ENCODE measurements at regions not wholly inside any gene's neighbourhood (a gene's known extent, or its start where the extent isn't known, plus 50 kb on each side); places are given as distances from the start of the nearest gene placed in this dataset.
"Not testable (repeated sequence)": the region's sequence is repeated elsewhere in the genome, so short reads cannot be mapped to it uniquely, and the experiment has no call there.

DNA sequence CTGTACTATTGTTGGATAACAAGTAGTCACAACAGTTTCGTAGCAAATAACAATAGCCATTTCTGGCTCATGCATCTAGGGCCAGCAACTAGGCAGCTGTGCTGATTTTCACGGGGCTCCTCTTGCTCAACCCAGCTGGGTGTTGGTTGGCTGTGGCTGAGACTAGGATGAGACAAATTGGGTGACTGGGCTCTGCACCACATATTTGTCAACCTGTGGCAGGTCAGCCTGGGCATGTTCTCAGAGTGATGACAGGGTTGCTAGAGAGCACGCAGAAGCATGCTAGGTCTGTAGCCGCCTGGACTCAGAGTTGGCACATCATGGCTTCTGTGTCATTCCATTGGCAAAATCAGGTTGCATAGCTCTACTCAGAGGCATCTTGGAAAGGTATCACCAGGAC lies 175.9 kb downstream of the OTOL1 start:
- Histone ChIP-seq H3K4me1 (ENCODE audit: control insufficient read depth, extremely low read depth, insufficient read depth, low read length) (no peaks in the 10 kb centered on the region), H3K79me2 (ENCODE audit: control insufficient read depth, insufficient read depth, low read length) (no peaks in the 10 kb centered on the region), H3K27ac (ENCODE audit: insufficient read depth, low read length) (no peak overlapping the region), H3K36me3 (ENCODE audit: control insufficient read depth, insufficient read depth, low read length) (no peaks in the 10 kb centered on the region), H3K4me3 (replicated peaks in 1 of 4; ENCODE audit: control extremely low read depth in 1 of 4, insufficient read depth in 1 of 4, low read depth in 3 of 4, low read length in 4 of 4) (no peak overlapping the region), H2AFZ (ENCODE audit: low read length) (no peak overlapping the region), H3K9ac (ENCODE audit: insufficient read depth, low read length) (no peak overlapping the region), H3K9me3 (ENCODE audit: control insufficient read depth, insufficient read depth, low read depth, low read length) (no peaks in the 10 kb centered on the region), H3K4me2 (ENCODE audit: extremely low read depth, insufficient read depth, low read length) (no peak overlapping the region), H4K20me1 (ENCODE audit: control insufficient read depth, extremely low read depth, insufficient read depth, low read length) (no peaks in the 10 kb centered on the region), H3K27me3 (ENCODE audit: control insufficient read depth, insufficient read depth, low read length) (no peaks in the 10 kb centered on the region)
- DNase-seq (ENCODE audit: low read depth in 2 of 2): no peak
- no peak for TF ChIP-seq EZH2 (IDR thresholded peaks at IDR 0.05; ENCODE audit: low read length, missing control alignments)
- no peak for TF ChIP-seq CTCF (conservative IDR thresholded peaks at IDR 0.05 in 1 of 2, IDR thresholded peaks at IDR 0.05 in 1 of 2; ENCODE audit: low read depth in 1 of 2, low read length in 2 of 2)

- H3K79me2 ChIP-seq (ENCODE audit: control insufficient read depth, insufficient read depth, low read length): no peaks in the 10 kb centered on the region
- H3K9me3 ChIP-seq (ENCODE audit: control insufficient read depth, insufficient read depth, low read depth, low read length): no peaks in the 10 kb centered on the region
- no peak overlapping the region for H3K4me3 ChIP-seq (replicated peaks in 1 of 4; ENCODE audit: control extremely low read depth in 1 of 4, insufficient read depth in 1 of 4, low read depth in 3 of 4, low read length in 4 of 4)
- no peak overlapping the region for H3K27ac ChIP-seq (ENCODE audit: insufficient read depth, low read length)
- no peak for DNase-seq (ENCODE audit: low read depth in 2 of 2)
- no peaks in the 10 kb centered on the region for H4K20me1 ChIP-seq (ENCODE audit: control insufficient read depth, extremely low read depth, insufficient read depth, low read length)
- no peak overlapping the region for H3K9ac ChIP-seq (ENCODE audit: insufficient read depth, low read length)
- no peaks in the 10 kb centered on the region for H3K4me1 ChIP-seq (ENCODE audit: control insufficient read depth, extremely low read depth, insufficient read depth, low read length)
- H3K36me3 ChIP-seq (ENCODE audit: control insufficient read depth, insufficient read depth, low read length): no peaks in the 10 kb centered on the region
- H3K4me2 ChIP-seq (ENCODE audit: extremely low read depth, insufficient read depth, low read length): no peak overlapping the region
- H3K27me3 ChIP-seq (ENCODE audit: control insufficient read depth, insufficient read depth, low read length): no peaks in the 10 kb centered on the region
- no peak overlapping the region for H2AFZ ChIP-seq (ENCODE audit: low read length)
- TF ChIP-seq CTCF (conservative IDR thresholded peaks at IDR 0.05 in 1 of 2, IDR thresholded peaks at IDR 0.05 in 1 of 2; ENCODE audit: low read depth in 1 of 2, low read length in 2 of 2): no peak
- no peak for TF ChIP-seq EZH2 (IDR thresholded peaks at IDR 0.05; ENCODE audit: low read length, missing control alignments)
Observed at GRCh38 chr3:161673866-161674265, 177.3 kb downstream of the OTOL1 start.

GRCh38 chr3:161674402-161674801 lies 177.8 kb downstream of the OTOL1 start:
- no peak overlapping the region for H3K4me3 ChIP-seq (replicated peaks in 1 of 4; ENCODE audit: control extremely low read depth in 1 of 4, insufficient read depth in 1 of 4, low read depth in 3 of 4, low read length in 4 of 4)

DNA sequence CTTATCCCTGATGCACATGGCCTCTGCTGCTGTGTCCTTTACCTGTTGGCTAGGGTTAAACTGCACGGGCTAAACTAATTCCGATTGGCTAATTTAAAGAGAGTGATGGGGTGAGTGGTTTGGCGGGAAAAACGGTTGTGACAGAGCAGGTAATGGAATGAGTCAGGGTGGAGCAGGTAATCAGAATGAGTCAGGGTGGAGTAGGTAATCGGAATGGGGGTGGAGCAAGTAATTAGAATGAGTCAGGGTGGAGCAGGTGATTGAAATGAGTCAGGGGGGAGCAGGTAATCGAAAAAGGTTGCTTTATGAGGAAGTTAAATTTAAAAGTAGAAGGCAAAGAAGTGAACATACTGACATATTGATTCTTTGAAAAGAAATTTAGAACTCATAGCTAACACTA lies 185.2 kb downstream of the OTOL1 start:
- not testable (repeated sequence) for H3K36me3 ChIP-seq (ENCODE audit: control insufficient read depth, insufficient read depth, low read length); H3K79me2 ChIP-seq (ENCODE audit: control insufficient read depth, insufficient read depth, low read length); H2AFZ ChIP-seq (ENCODE audit: low read length); H3K4me2 ChIP-seq (ENCODE audit: extremely low read depth, insufficient read depth, low read length); H3K4me3 ChIP-seq (replicated peaks in 1 of 4; ENCODE audit: control extremely low read depth in 1 of 4, insufficient read depth in 1 of 4, low read depth in 3 of 4, low read length in 4 of 4); H3K4me1 ChIP-seq (ENCODE audit: control insufficient read depth, extremely low read depth, insufficient read depth, low read length); H3K9me3 ChIP-seq (ENCODE audit: control insufficient read depth, insufficient read depth, low read depth, low read length); H3K27ac ChIP-seq (ENCODE audit: insufficient read depth, low read length); H4K20me1 ChIP-seq (ENCODE audit: control insufficient read depth, extremely low read depth, insufficient read depth, low read length); H3K9ac ChIP-seq (ENCODE audit: insufficient read depth, low read length); DNase-seq (ENCODE audit: low read depth in 2 of 2); H3K27me3 ChIP-seq (ENCODE audit: control insufficient read depth, insufficient read depth, low read length)

More at GRCh38 chr3:161674402-161674801, 177.8 kb downstream of the OTOL1 start:
- Histone ChIP-seq H3K27me3 (ENCODE audit: control insufficient read depth, insufficient read depth, low read length) (no peaks in the 10 kb centered on the region), H3K36me3 (ENCODE audit: control insufficient read depth, insufficient read depth, low read length) (no peaks in the 10 kb centered on the region), H3K27ac (ENCODE audit: insufficient read depth, low read length) (no peak overlapping the region), H3K4me2 (ENCODE audit: extremely low read depth, insufficient read depth, low read length) (no peak overlapping the region), H4K20me1 (ENCODE audit: control insufficient read depth, extremely low read depth, insufficient read depth, low read length) (no peaks in the 10 kb centered on the region), H3K79me2 (ENCODE audit: control insufficient read depth, insufficient read depth, low read length) (no peaks in the 10 kb centered on the region), H3K9me3 (ENCODE audit: control insufficient read depth, insufficient read depth, low read depth, low read length) (no peaks in the 10 kb centered on the region), H3K4me1 (ENCODE audit: control insufficient read depth, extremely low read depth, insufficient read depth, low read length) (no peaks in the 10 kb centered on the region), H2AFZ (ENCODE audit: low read length) (no peak overlapping the region), H3K9ac (ENCODE audit: insufficient read depth, low read length) (no peak overlapping the region)
- DNase-seq (ENCODE audit: low read depth in 2 of 2): no peak
- TF ChIP-seq CTCF (conservative IDR thresholded peaks at IDR 0.05 in 1 of 2, IDR thresholded peaks at IDR 0.05 in 1 of 2; ENCODE audit: low read depth in 1 of 2, low read length in 2 of 2): no peak
- TF ChIP-seq EZH2 (IDR thresholded peaks at IDR 0.05; ENCODE audit: low read length, missing control alignments): no peak
